ENCODE measurements at regions not wholly inside any gene's neighbourhood (a gene's known extent, or its start where the extent isn't known, plus 50 kb on each side); places are given as distances from the start of the nearest gene placed in this dataset.
"Not testable (repeated sequence)": the region's sequence is repeated elsewhere in the genome, so short reads cannot be mapped to it uniquely, and the experiment has no call there.

- H3K4me3 Mint-ChIP-seq, H3K36me3 Mint-ChIP-seq, CTCF ChIA-PET, H3K9me3 Mint-ChIP-seq, H3K27me3 Mint-ChIP-seq, DNase-seq, H3K27ac Mint-ChIP-seq, H3K4me1 Mint-ChIP-seq: not testable (repeated sequence)
Measured at GRCh38 chr10:80859279-80859678, 321.6 kb downstream of the SH2D4B start.

- CTCF ChIA-PET: no interaction called here
- no peaks in the 10 kb centered on the region for H3K4me1 Mint-ChIP-seq
- H3K27me3 Mint-ChIP-seq: no peaks in the 10 kb centered on the region
- H3K4me3 Mint-ChIP-seq: no peak overlapping the region
- no peak for DNase-seq
- no peaks in the 10 kb centered on the region for H3K36me3 Mint-ChIP-seq
- H3K9me3 Mint-ChIP-seq: no peaks in the 10 kb centered on the region
- H3K27ac Mint-ChIP-seq: no peak overlapping the region
Measured at GRCh38 chr10:80860719-80861118, 323.0 kb downstream of the SH2D4B start.

- no peak for DNase-seq
- H3K27ac Mint-ChIP-seq: no peak overlapping the region
- H3K4me1 Mint-ChIP-seq: no peaks in the 10 kb centered on the region
- H3K4me3 Mint-ChIP-seq: no peak overlapping the region
- CTCF ChIA-PET: no interaction called here
- no peaks in the 10 kb centered on the region for H3K9me3 Mint-ChIP-seq
- H3K27me3 Mint-ChIP-seq: no peaks in the 10 kb centered on the region
- no peaks in the 10 kb centered on the region for H3K36me3 Mint-ChIP-seq
Measured at GRCh38 chr10:80861882-80862281, 324.2 kb downstream of the SH2D4B start.

GRCh38 chr10:80870282-80870681, 332.6 kb downstream of the SH2D4B start:
- CTCF ChIA-PET: no interaction called here
- Mint-ChIP-seq H3K27ac (no peak overlapping the region), H3K9me3 (no peaks in the 10 kb centered on the region), H3K4me1 (no peaks in the 10 kb centered on the region), H3K36me3 (no peaks in the 10 kb centered on the region), H3K27me3 (no peaks in the 10 kb centered on the region), H3K4me3 (no peak overlapping the region)
- no peak for DNase-seq

- CTCF ChIA-PET: no interaction called here
Measured at GRCh38 chr10:80871083-80871482, 333.4 kb downstream of the SH2D4B start.

GRCh38 chr10:80878330-80878729, 340.6 kb downstream of the SH2D4B start:
- CTCF ChIA-PET: no interaction called here
- Mint-ChIP-seq H3K27me3 (no peaks in the 10 kb centered on the region), H3K36me3 (no peaks in the 10 kb centered on the region), H3K4me3 (no peak overlapping the region), H3K27ac (no peak overlapping the region), H3K4me1 (no peaks in the 10 kb centered on the region), H3K9me3 (no peaks in the 10 kb centered on the region)
- DNase-seq: no peak

More at GRCh38 chr10:80871083-80871482, 333.4 kb downstream of the SH2D4B start:
- no peak for DNase-seq
- H3K27ac Mint-ChIP-seq: no peak overlapping the region
- H3K36me3 Mint-ChIP-seq: no peaks in the 10 kb centered on the region
- no peaks in the 10 kb centered on the region for H3K9me3 Mint-ChIP-seq
- no peak overlapping the region for H3K4me3 Mint-ChIP-seq
- H3K27me3 Mint-ChIP-seq: no peaks in the 10 kb centered on the region
- H3K4me1 Mint-ChIP-seq: no peaks in the 10 kb centered on the region

GRCh38 chr10:80890146-80890545, 352.4 kb downstream of the SH2D4B start:
- no peak overlapping the region for H3K4me3 Mint-ChIP-seq
- CTCF ChIA-PET: no interaction called here
- peaks cover 4% of the 10 kb centered on the region for H3K4me1 Mint-ChIP-seq
- no peaks in the 10 kb centered on the region for H3K36me3 Mint-ChIP-seq
- H3K9me3 Mint-ChIP-seq: no peaks in the 10 kb centered on the region
- DNase-seq: no peak
- no peaks in the 10 kb centered on the region for H3K27me3 Mint-ChIP-seq
- H3K27ac Mint-ChIP-seq: no peak overlapping the region

- Mint-ChIP-seq H3K27ac (no peak overlapping the region), H3K4me1 (peaks cover 4% of the 10 kb centered on the region), H3K9me3 (no peaks in the 10 kb centered on the region), H3K4me3 (no peak overlapping the region), H3K27me3 (no peaks in the 10 kb centered on the region), H3K36me3 (no peaks in the 10 kb centered on the region)
- DNase-seq: no peak
- CTCF ChIA-PET: no interaction called here
Measured at GRCh38 chr10:80893256-80893655, 355.6 kb downstream of the SH2D4B start.

GRCh38 chr10:80894311-80894791, 356.6 kb downstream of the SH2D4B start:
- no peak for DNase-seq
- H3K36me3 Mint-ChIP-seq: no peaks in the 10 kb centered on the region
- H3K4me1 Mint-ChIP-seq: peaks cover 4% of the 10 kb centered on the region
- no peaks in the 10 kb centered on the region for H3K9me3 Mint-ChIP-seq
- no peak overlapping the region for H3K27ac Mint-ChIP-seq
- no peaks in the 10 kb centered on the region for H3K27me3 Mint-ChIP-seq
- CTCF ChIA-PET: no interaction called here
- no peak overlapping the region for H3K4me3 Mint-ChIP-seq

GRCh38 chr10:80894797-80895467, 357.2 kb downstream of the SH2D4B start:
- H3K9me3 Mint-ChIP-seq: no peaks in the 10 kb centered on the region
- CTCF ChIA-PET: no interaction called here
- DNase-seq: no peak
- no peaks in the 10 kb centered on the region for H3K36me3 Mint-ChIP-seq
- H3K4me1 Mint-ChIP-seq: peaks cover 4% of the 10 kb centered on the region
- H3K27me3 Mint-ChIP-seq: no peaks in the 10 kb centered on the region
- H3K27ac Mint-ChIP-seq: no peak overlapping the region
- no peak overlapping the region for H3K4me3 Mint-ChIP-seq

- no peak for DNase-seq
- no peak overlapping the region for H3K27ac Mint-ChIP-seq
- peaks cover 4% of the 10 kb centered on the region for H3K4me1 Mint-ChIP-seq
- CTCF ChIA-PET: no interaction called here
- no peaks in the 10 kb centered on the region for H3K9me3 Mint-ChIP-seq
- H3K27me3 Mint-ChIP-seq: no peaks in the 10 kb centered on the region
- H3K4me3 Mint-ChIP-seq: no peak overlapping the region
- H3K36me3 Mint-ChIP-seq: no peaks in the 10 kb centered on the region
Measured at GRCh38 chr10:80896076-80896475, 358.4 kb downstream of the SH2D4B start.

GRCh38 chr10:80896959-80897358, 359.3 kb downstream of the SH2D4B start:
- Mint-ChIP-seq H3K4me3 (no peak overlapping the region), H3K4me1 (peaks cover 4% of the 10 kb centered on the region), H3K27me3 (no peaks in the 10 kb centered on the region), H3K36me3 (no peaks in the 10 kb centered on the region), H3K9me3 (no peaks in the 10 kb centered on the region), H3K27ac (no peak overlapping the region)
- CTCF ChIA-PET: no interaction called here
- DNase-seq: no peak

- Mint-ChIP-seq H3K4me1 (no peaks in the 10 kb centered on the region), H3K27ac (no peak overlapping the region), H3K4me3 (no peak overlapping the region), H3K9me3 (no peaks in the 10 kb centered on the region), H3K36me3 (no peaks in the 10 kb centered on the region), H3K27me3 (no peaks in the 10 kb centered on the region)
- no peak for DNase-seq
- CTCF ChIA-PET: no interaction called here
Measured at GRCh38 chr10:80900661-80901060, 363.0 kb downstream of the SH2D4B start.

- H3K4me3 Mint-ChIP-seq: no peak overlapping the region
- CTCF ChIA-PET: no interaction called here
- no peaks in the 10 kb centered on the region for H3K36me3 Mint-ChIP-seq
- no peaks in the 10 kb centered on the region for H3K9me3 Mint-ChIP-seq
- H3K27me3 Mint-ChIP-seq: no peaks in the 10 kb centered on the region
- no peaks in the 10 kb centered on the region for H3K4me1 Mint-ChIP-seq
- DNase-seq: no peak
- H3K27ac Mint-ChIP-seq: no peak overlapping the region
Measured at GRCh38 chr10:80908611-80909010, 370.9 kb downstream of the SH2D4B start.

- DNase-seq: no peak
- Mint-ChIP-seq H3K36me3 (no peaks in the 10 kb centered on the region), H3K27me3 (no peaks in the 10 kb centered on the region), H3K27ac (no peak overlapping the region), H3K9me3 (no peaks in the 10 kb centered on the region), H3K4me3 (no peak overlapping the region), H3K4me1 (no peaks in the 10 kb centered on the region)
- CTCF ChIA-PET: no interaction called here
Measured at GRCh38 chr10:80909254-80909653, 371.6 kb downstream of the SH2D4B start.

- no peak overlapping the region for H3K27ac Mint-ChIP-seq
- no peak for DNase-seq
- H3K9me3 Mint-ChIP-seq: no peaks in the 10 kb centered on the region
- H3K36me3 Mint-ChIP-seq: no peaks in the 10 kb centered on the region
- CTCF ChIA-PET: no interaction called here
- no peak overlapping the region for H3K4me3 Mint-ChIP-seq
- peaks cover 5% of the 10 kb centered on the region for H3K27me3 Mint-ChIP-seq
- no peaks in the 10 kb centered on the region for H3K4me1 Mint-ChIP-seq
Measured at GRCh38 chr10:80917636-80918035, 379.9 kb downstream of the SH2D4B start.

Data from activated naive CD4-positive, alpha-beta T cell treated with anti-CD3 and anti-CD28 coated beads, Interleukin-2, amount 10 ng/mL, durations not matched to agents 7 days and 5 days (primary cell).